HG03280 (cell line): ENCODE measurements at regions not wholly inside any gene's neighbourhood (a gene's known extent, or its start where the extent isn't known, plus 50 kb on each side); places are given as distances from the start of the nearest gene placed in this dataset.

ENCODE experiments used
- ATAC-seq: cut with Tn5 transposase; IDR thresholded peaks from one replicate; pipeline ENCODE4 v1.9.1; 2021; ENCODE audit warnings: mild to moderate bottlenecking, moderate library complexity; ENCODE audit not compliant: unreplicated experiment

DNA sequence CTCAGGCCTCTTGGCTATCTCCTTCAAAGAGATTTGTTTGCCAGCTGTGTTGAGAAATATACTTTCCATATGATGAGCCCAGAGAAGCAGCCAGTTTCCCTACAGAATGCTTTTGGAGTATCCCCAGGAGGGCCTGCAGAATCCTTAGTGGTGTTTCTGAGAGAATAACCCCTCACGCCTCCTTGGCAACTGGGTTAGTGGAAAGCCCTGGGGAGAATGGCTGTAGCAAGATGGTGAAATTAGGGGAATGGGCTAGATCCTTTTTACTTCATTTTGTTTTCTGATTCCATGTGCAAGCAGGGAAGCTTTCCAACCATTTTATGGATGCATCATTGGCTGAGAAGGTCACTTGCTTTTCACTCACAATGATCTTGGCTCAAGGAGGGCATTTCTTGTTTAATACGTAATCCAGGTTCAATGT is 364.6 kb downstream of the DMRT2 start:
- ATAC-seq, result no peak

- no peak for ATAC-seq
These were observed 365.0 kb downstream of the DMRT2 start for GRCh38 chr9:1415146-1415545.

DNA sequence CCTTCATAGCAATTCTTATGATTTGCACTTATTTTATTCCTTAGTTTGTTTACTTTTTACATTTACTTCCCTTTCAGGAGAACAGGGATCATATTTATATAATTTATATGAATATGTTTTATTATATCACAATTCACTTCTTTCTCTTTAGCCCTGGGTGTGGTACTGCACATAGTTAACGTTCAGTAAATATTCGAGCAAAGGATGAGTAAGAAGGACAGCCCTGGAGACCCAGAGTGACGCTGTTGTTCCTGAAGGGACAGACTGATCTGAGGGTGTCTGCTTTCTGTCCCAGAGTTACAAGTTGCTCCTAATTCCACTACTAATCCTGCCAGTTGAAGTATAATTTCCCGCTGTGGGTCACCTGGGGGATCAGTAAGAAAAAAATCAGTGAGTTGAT is 366.1 kb downstream of the DMRT2 start:
- no peak for ATAC-seq

DNA sequence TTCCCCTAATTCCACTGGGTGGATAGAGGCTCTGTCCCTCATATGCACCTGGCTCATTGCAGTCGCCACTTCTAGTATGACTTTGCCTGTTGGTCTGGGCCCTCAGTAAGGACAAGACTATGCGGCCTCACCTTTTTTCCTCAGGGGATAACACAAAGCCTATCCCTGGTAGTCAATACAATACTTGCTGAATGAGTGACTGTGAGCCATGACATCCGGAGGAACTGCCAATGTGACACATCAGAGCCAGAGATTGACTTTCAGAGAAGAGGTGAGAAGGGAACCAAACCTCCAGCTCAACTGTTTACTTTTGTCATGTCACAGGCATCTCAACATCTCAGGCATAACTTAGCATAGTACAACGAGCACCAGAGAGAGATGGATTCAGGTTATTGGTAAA is 371.3 kb downstream of the DMRT2 start:
- ATAC-seq, result no peak

- no peak for ATAC-seq
These were observed 377.7 kb downstream of the DMRT2 start for GRCh38 chr9:1427875-1428274.

DNA sequence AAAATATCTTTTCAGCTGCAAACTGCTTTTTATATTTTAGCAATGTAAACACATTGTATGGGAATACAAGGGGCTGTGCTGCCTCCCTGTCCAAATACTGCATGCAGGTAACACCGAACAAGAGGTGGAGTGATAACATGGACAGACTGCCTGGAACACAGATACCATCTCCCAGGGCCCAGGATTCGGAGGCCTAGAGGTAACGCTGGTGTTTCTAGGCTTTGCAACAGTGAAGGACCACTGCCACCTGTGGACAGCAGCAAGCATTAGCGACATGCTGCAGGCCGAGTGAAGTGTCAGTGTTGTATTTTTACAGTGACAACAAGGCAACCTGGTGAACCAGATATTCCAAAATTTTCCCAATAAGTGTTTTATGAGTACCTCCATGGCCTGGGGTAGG is 379.1 kb downstream of the DMRT2 start:
- ATAC-seq, result no peak

- no peak for ATAC-seq
These were observed 381.3 kb downstream of the DMRT2 start for GRCh38 chr9:1431461-1431860.

- no peak for ATAC-seq
These were observed 384.1 kb downstream of the DMRT2 start for GRCh38 chr9:1434052-1434767.

GRCh38 chr9:1434811-1435210 is 384.7 kb downstream of the DMRT2 start:
- no peak for ATAC-seq

DNA sequence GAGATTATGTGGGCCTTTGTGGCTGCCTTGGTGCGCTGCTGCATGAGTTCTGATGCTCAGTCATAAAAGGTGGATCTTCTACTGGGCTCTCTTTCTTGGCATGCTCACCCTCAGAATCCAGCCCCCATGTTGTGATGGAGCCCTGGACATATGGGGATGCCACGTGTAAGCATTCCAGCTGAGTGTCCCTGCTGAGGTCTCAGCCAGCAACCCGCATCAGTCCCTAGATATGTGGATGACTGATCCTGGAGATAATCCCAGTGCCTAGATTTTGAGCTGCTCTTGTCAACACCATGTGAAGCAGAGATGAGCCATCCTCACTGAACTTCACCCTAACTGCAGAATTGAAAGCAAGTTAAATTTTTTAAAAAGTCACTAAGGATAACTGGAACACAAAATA is 390.1 kb downstream of the DMRT2 start:
- ATAC-seq, result no peak

GRCh38 chr9:1442105-1442504 is 391.9 kb downstream of the DMRT2 start:
- ATAC-seq, result no peak

GRCh38 chr9:1443450-1443849 is 393.3 kb downstream of the DMRT2 start:
- ATAC-seq, result no peak

DNA sequence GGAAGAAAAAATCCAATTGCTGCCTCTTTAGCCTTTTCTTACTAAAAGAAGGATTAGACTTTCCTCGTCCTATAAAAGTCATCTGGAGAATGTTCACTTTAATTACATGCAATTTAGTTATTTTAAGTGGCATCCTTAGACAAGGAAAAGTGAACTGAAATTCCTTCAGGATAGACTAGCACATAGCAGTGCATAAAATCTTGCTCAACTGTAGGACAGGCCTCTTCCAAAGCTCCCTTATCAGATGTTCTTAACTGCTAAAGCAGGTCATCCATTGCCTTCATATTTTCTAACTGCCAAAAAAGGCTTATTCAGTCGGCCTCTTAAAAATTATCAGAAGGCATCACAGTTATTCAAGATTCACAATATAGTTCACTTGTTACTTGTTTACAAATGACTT is 396.5 kb downstream of the DMRT2 start:
- no peak for ATAC-seq

DNA sequence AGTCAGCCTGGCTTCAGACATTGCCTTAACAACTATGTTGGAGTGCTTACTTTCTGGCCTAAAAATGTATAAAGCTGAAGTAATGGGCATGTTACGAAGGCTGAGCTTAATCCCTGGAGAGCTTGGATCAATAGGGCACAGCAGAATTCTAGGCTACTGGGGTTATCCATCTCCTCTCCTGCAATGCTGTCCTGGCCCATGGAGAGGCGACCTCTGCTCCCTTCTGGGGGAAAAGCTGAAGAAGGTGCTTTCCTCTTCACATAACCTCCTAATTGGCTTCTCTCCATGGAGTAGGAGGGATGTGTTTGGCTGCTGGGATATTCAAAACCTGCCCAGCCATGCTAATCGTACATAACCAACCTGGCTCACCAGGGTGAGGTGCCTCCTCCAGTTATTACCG is 403.5 kb downstream of the DMRT2 start:
- ATAC-seq, result no peak

GRCh38 chr9:1454211-1454610 is 404.1 kb downstream of the DMRT2 start:
- ATAC-seq, result no peak

DNA sequence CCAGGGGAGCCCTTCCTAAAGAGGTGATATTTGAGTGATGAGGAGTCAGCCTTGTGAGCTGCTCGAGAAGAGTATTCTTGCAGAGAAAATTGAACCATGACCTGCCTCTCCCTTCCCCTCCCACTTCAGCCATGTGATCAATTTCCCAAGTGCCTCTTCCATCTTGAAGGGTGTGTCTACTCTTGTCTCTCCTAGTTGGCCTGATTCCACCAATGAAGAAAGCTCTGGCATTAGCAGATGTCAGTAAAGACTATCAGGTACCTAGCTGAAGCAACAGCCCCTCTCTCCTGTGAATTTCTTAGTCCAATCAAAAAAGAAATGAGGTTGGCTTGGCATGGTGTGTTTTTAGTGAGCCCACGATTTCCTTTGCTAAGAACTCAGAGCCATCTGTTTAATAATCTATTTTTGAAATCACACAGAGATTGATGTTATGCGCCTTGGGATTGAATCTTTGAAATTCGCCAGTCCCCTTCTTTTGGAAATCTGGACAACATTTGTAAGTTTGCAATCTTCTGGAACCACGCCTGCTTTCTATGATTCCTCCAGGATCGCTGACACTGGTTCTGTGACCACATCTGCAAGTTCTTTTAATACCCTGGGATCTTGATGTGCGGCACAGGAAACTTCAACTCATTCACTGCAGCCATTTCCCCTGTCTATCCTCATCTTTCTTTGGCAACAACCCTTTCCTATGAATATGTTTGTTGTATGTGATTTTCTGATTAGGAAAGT is 404.6 kb downstream of the DMRT2 start:
- ATAC-seq, result no peak

GRCh38 chr9:1455766-1456165 is 405.6 kb downstream of the DMRT2 start:
- ATAC-seq, result no peak

- ATAC-seq, result no peak
These were observed 406.3 kb downstream of the DMRT2 start for GRCh38 chr9:1456301-1457024.

- no peak for ATAC-seq
These were observed 407.3 kb downstream of the DMRT2 start for GRCh38 chr9:1457460-1457859.

- ATAC-seq, result no peak
These were observed 408.3 kb downstream of the DMRT2 start for GRCh38 chr9:1458503-1458902.

DNA sequence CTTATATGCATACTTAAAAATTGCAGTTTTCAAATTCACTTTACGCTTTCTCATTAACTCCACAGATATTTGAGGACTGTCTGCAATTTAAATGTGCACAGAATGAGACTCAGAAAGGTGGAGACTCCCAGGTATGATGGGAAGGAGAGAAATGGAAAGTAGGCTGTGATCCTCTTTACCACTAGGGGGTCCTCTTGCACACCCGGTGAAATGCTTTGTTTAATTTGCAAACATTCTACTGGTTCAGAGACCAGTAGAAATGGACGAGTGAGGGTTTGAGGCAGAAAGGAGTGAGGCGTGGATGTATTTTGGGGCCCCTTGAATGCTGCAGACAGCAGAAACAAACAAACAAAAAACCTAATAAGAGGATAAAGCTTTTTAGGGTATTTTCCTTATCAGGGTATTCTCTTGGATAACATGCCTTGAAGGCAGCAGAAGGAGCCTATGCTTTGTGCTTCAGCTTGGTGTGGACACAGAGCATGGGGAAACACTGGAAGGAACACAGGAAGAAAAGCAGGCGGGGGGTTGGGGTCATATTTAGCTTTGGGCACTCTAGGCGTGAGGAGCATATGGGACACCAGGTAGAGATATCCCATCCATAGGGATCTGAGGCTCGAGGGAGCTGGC is 410.1 kb downstream of the DMRT2 start:
- peak; percentile 58 for ATAC-seq
